ENCODE measurements at regions not wholly inside any gene's neighbourhood (a gene's known extent, or its start where the extent isn't known, plus 50 kb on each side); places are given as distances from the start of the nearest gene placed in this dataset.

GRCh38 chr21:22260274-22260673 is 1262.1 kb downstream of the NCAM2 start:
- no peaks in the 10 kb centered on the region for H3K27me3 Mint-ChIP-seq (ENCODE audit: insufficient read depth)
- no peak overlapping the region for H3K27ac Mint-ChIP-seq
- no peak overlapping the region for H3K4me3 Mint-ChIP-seq
- H3K36me3 Mint-ChIP-seq (ENCODE audit: low read depth) = no peaks in the 10 kb centered on the region
- no peak for DNase-seq
- TF ChIP-seq, protein P1, sequence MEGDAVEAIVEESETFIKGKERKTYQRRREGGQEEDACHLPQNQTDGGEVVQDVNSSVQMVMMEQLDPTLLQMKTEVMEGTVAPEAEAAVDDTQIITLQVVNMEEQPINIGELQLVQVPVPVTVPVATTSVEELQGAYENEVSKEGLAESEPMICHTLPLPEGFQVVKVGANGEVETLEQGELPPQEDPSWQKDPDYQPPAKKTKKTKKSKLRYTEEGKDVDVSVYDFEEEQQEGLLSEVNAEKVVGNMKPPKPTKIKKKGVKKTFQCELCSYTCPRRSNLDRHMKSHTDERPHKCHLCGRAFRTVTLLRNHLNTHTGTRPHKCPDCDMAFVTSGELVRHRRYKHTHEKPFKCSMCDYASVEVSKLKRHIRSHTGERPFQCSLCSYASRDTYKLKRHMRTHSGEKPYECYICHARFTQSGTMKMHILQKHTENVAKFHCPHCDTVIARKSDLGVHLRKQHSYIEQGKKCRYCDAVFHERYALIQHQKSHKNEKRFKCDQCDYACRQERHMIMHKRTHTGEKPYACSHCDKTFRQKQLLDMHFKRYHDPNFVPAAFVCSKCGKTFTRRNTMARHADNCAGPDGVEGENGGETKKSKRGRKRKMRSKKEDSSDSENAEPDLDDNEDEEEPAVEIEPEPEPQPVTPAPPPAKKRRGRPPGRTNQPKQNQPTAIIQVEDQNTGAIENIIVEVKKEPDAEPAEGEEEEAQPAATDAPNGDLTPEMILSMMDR (IDR thresholded peaks at IDR 0.05) = no peak
- peaks cover 30% of the 10 kb centered on the region for H3K9me3 Mint-ChIP-seq
- no peaks in the 10 kb centered on the region for H3K4me1 Mint-ChIP-seq (ENCODE audit: low read depth)

DNA sequence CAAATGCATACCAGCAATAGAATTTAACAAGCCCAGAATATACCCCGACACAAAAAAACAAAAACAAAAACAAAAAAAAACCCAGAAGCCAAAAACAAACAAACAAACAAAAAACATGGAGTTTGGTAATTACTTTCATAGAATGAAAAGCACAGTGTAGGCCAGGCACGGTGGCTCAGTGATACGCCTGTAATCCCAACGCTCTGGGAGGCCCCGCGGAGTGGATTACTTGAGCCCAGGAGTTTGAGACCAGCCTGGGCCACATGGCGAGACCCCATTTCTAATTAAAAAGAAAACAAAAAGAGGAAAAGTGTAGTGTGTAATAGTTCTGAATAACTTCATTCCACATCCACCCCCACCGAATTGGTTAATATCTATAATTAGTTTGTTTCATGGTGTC is 1265.7 kb downstream of the NCAM2 start:
- Mint-ChIP-seq H3K4me1 (ENCODE audit: low read depth) (no peaks in the 10 kb centered on the region), H3K4me3 (no peak overlapping the region), H3K27me3 (ENCODE audit: insufficient read depth) (no peaks in the 10 kb centered on the region), H3K9me3 (peaks cover 37% of the 10 kb centered on the region), H3K27ac (no peak overlapping the region), H3K36me3 (ENCODE audit: low read depth) (no peaks in the 10 kb centered on the region)
- no peak for DNase-seq
- TF ChIP-seq, protein P1 (IDR thresholded peaks at IDR 0.05) = no peak

- H3K9me3 Mint-ChIP-seq = peaks cover 48% of the 10 kb centered on the region
- H3K27me3 Mint-ChIP-seq (ENCODE audit: insufficient read depth) = no peaks in the 10 kb centered on the region; the same call in 1 of the 2 replicates
- peaks cover 4% of the 10 kb centered on the region; the same call in 1 of the 2 replicates for H3K36me3 Mint-ChIP-seq (ENCODE audit: low read depth)
- no peak for DNase-seq
- no peaks in the 10 kb centered on the region for H3K4me1 Mint-ChIP-seq (ENCODE audit: low read depth)
- H3K4me3 Mint-ChIP-seq = no peak overlapping the region
- TF ChIP-seq, protein P1 (IDR thresholded peaks at IDR 0.05) = no peak
- H3K27ac Mint-ChIP-seq = no peak overlapping the region
Observed at GRCh38 chr21:22277341-22277740, 1279.1 kb downstream of the NCAM2 start.

DNA sequence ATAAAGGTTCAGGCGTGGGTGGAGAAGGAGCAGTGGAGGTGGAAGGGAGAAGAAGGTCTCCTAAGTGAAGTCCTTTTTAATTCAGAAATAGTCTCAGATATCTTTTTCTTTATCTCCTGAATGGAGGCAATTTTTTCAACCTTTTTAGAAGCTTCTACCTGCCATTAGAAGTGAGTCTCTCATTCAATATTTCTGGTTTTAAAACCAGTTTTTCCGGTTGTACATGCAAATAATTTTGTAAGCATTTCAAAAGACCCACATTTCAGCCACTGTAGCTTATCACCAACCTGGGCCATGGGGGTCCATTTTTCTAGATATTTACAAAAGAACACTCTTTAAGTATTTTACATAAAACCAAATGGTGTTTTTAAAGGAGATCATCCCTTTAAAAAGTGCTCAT is 1280.2 kb downstream of the NCAM2 start:
- peaks cover 47% of the 10 kb centered on the region for H3K9me3 Mint-ChIP-seq
- peaks cover 4% of the 10 kb centered on the region; the same call in 1 of the 2 replicates for H3K36me3 Mint-ChIP-seq (ENCODE audit: low read depth)
- no peak overlapping the region for H3K4me3 Mint-ChIP-seq
- TF ChIP-seq, protein P1 (IDR thresholded peaks at IDR 0.05) = no peak
- no peak overlapping the region for H3K27ac Mint-ChIP-seq
- no peaks in the 10 kb centered on the region; the same call in 1 of the 2 replicates for H3K27me3 Mint-ChIP-seq (ENCODE audit: insufficient read depth)
- DNase-seq = no peak
- no peaks in the 10 kb centered on the region for H3K4me1 Mint-ChIP-seq (ENCODE audit: low read depth)

DNA sequence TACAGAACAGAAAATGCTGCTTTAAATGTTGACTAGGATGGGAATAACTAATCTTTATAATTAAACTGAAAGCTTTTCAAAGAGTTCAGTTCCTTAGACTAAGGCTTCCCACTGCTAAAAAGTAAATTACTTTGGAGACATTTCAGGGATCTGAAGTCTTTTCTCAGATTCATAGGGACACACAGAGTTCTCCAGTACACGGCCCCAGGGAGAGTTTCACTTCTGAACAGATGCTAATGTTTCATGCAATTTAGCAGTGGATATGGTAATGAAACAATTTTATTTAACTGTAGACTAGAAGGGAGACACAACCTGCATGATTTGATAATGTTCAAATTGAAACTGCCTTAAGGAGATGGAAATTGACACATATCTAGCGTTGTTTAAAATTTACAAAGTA is 1282.6 kb downstream of the NCAM2 start:
- H3K27me3 Mint-ChIP-seq (ENCODE audit: insufficient read depth) = no peaks in the 10 kb centered on the region; the same call in 1 of the 2 replicates
- H3K27ac Mint-ChIP-seq = no peak overlapping the region
- peaks cover 51% of the 10 kb centered on the region for H3K9me3 Mint-ChIP-seq
- no peaks in the 10 kb centered on the region for H3K4me1 Mint-ChIP-seq (ENCODE audit: low read depth)
- no peak overlapping the region for H3K4me3 Mint-ChIP-seq
- peaks cover 4% of the 10 kb centered on the region; the same call in 1 of the 2 replicates for H3K36me3 Mint-ChIP-seq (ENCODE audit: low read depth)
- TF ChIP-seq, protein P1 (IDR thresholded peaks at IDR 0.05) = no peak
- no peak for DNase-seq
